ENCODE measurements at regions not wholly inside any gene's neighbourhood (a gene's known extent, or its start where the extent isn't known, plus 50 kb on each side); places are given as distances from the start of the nearest gene placed in this dataset.

- no peaks in the 10 kb centered on the region for H3K27me3 ChIP-seq (ENCODE audit: low read depth, low read length)
- H3K4me1 ChIP-seq (ENCODE audit: control insufficient read depth in 1 of 2, insufficient read depth in 2 of 2, low read length in 2 of 2), result peaks cover 0 to 3% of the 10 kb centered on the region in 2 donors
- H3K9me3 ChIP-seq (ENCODE audit: control insufficient read depth in 1 of 2, low read length in 2 of 2), result peaks cover 4 to 6% of the 10 kb centered on the region in 2 donors
- no peak overlapping the region for H3K27ac ChIP-seq (ENCODE audit: low read length)
- no peaks in the 10 kb centered on the region for H3K36me3 ChIP-seq (ENCODE audit: control insufficient read depth in 1 of 2, insufficient read depth in 2 of 2, low read length in 2 of 2)
- H3K4me3 ChIP-seq (ENCODE audit: low read depth in 1 of 2, low read length in 2 of 2), result no peak overlapping the region
Observed at GRCh38 chr15:70409388-70409787, 311.7 kb upstream of the TLE3 start.

GRCh38 chr15:70407955-70408354 lies 310.2 kb upstream of the TLE3 start:
- H3K9me3 ChIP-seq (ENCODE audit: control insufficient read depth in 1 of 2, low read length in 2 of 2), result peaks cover 4 to 6% of the 10 kb centered on the region in 2 donors

DNA sequence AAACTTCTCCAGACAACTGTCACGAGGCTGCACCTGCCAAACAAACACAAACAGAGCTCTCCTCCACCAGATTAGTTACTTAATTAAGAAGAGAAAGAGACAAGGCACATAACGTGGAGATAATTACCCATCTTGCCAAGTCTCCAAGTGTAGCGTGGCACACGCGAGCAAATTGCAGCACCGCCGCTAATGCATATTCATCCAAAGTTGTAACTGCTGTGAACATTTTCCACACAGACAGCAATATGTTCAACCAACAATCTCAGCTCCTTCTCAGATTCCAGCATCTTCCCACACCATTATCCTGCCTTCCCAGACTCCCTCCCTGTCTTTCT lies 309.6 kb upstream of the TLE3 start:
- Histone ChIP-seq H3K9me3 (ENCODE audit: control insufficient read depth in 1 of 2, low read length in 2 of 2) (peaks cover 4 to 6% of the 10 kb centered on the region in 2 donors), H3K27ac (ENCODE audit: low read length) (no peak overlapping the region), H3K36me3 (ENCODE audit: control insufficient read depth in 1 of 2, insufficient read depth in 2 of 2, low read length in 2 of 2) (no peaks in the 10 kb centered on the region), H3K4me3 (ENCODE audit: low read depth in 1 of 2, low read length in 2 of 2) (no peak overlapping the region), H3K4me1 (ENCODE audit: control insufficient read depth in 1 of 2, insufficient read depth in 2 of 2, low read length in 2 of 2) (peaks cover 0 to 3% of the 10 kb centered on the region in 2 donors), H3K27me3 (ENCODE audit: low read depth, low read length) (no peaks in the 10 kb centered on the region)

More at GRCh38 chr15:70407955-70408354, 310.2 kb upstream of the TLE3 start:
- H3K4me3 ChIP-seq (ENCODE audit: low read depth in 1 of 2, low read length in 2 of 2), result no peak overlapping the region
- no peaks in the 10 kb centered on the region for H3K36me3 ChIP-seq (ENCODE audit: control insufficient read depth in 1 of 2, insufficient read depth in 2 of 2, low read length in 2 of 2)
- H3K27me3 ChIP-seq (ENCODE audit: low read depth, low read length), result no peaks in the 10 kb centered on the region
- peaks cover 0 to 3% of the 10 kb centered on the region in 2 donors for H3K4me1 ChIP-seq (ENCODE audit: control insufficient read depth in 1 of 2, insufficient read depth in 2 of 2, low read length in 2 of 2)
- no peak overlapping the region for H3K27ac ChIP-seq (ENCODE audit: low read length)

DNA sequence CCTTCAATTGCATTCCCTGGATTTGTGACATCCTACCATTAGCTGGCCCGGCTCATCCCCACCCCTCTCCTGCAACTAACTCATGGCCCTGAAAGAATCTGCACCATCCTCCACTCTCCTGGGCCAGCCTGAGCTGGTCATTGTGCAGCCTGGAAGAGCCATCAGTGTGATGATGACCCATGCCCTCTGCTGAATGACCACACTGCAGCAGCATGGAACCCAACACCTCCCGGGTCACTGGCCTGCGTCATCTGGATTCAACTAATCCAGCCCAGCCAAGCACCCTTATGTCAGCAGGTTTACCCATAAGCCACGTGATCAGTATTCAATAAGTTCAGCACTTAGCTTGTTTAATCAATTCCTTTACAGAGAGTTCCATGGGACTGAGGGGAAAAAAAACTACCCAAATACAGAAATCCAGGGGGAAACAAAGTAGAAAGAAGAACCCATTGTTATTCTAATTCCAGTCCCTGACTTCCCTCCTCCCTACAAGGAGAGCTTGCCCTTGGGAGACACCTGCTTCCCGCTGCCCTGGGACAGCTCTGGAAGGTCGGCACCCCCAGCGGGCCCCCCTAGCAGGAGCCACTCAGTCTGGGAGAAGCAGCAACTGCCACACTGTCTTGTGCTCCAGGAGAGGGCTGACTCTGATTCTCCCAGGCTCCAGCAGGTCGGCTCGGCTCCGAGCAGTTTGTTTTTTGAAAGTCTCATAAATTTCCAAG lies 309.1 kb upstream of the TLE3 start:
- Histone ChIP-seq H3K27me3 (ENCODE audit: low read depth, low read length) (no peaks in the 10 kb centered on the region), H3K36me3 (ENCODE audit: control insufficient read depth in 1 of 2, insufficient read depth in 2 of 2, low read length in 2 of 2) (no peaks in the 10 kb centered on the region), H3K4me1 (ENCODE audit: control insufficient read depth in 1 of 2, insufficient read depth in 2 of 2, low read length in 2 of 2) (peaks cover 0 to 3% of the 10 kb centered on the region in 2 donors), H3K9me3 (ENCODE audit: control insufficient read depth in 1 of 2, low read length in 2 of 2) (peaks cover 4 to 6% of the 10 kb centered on the region in 2 donors), H3K27ac (ENCODE audit: low read length) (no peak overlapping the region), H3K4me3 (ENCODE audit: low read depth in 1 of 2, low read length in 2 of 2) (no peak overlapping the region)

DNA sequence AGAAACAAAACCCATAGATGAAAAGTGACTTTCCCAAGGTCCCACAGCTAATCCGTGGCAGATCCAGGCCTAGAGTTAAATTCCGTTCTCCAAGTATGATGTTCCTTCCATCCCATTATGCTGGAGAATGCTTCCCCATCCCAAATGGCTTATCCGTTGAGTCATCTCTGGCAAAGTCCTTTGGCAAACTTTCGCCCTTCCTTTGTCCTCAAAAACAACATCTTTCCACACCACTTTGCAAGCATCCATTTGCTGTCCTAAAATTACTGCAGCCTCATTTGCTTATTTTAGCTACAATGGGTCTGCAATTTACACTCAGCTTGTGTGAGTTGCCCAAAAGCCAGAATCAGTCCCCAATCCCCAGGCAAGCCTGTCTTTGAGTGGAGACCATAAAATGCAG lies 304.0 kb upstream of the TLE3 start:
- Histone ChIP-seq H3K4me1 (ENCODE audit: control insufficient read depth in 1 of 2, insufficient read depth in 2 of 2, low read length in 2 of 2) (no peaks in the 10 kb centered on the region), H3K9me3 (ENCODE audit: control insufficient read depth in 1 of 2, low read length in 2 of 2) (peaks cover 0 to 4% of the 10 kb centered on the region in 2 donors), H3K27me3 (ENCODE audit: low read depth, low read length) (no peaks in the 10 kb centered on the region), H3K36me3 (ENCODE audit: control insufficient read depth in 1 of 2, insufficient read depth in 2 of 2, low read length in 2 of 2) (no peaks in the 10 kb centered on the region), H3K27ac (ENCODE audit: low read length) (no peak overlapping the region), H3K4me3 (ENCODE audit: low read depth in 1 of 2, low read length in 2 of 2) (no peak overlapping the region)

GRCh38 chr15:70400766-70401541 lies 303.2 kb upstream of the TLE3 start:
- Histone ChIP-seq H3K9me3 (ENCODE audit: control insufficient read depth in 1 of 2, low read length in 2 of 2) (peaks cover 0 to 4% of the 10 kb centered on the region in 2 donors), H3K27ac (ENCODE audit: low read length) (no peak overlapping the region), H3K36me3 (ENCODE audit: control insufficient read depth in 1 of 2, insufficient read depth in 2 of 2, low read length in 2 of 2) (no peaks in the 10 kb centered on the region), H3K4me3 (ENCODE audit: low read depth in 1 of 2, low read length in 2 of 2) (no peak overlapping the region), H3K4me1 (ENCODE audit: control insufficient read depth in 1 of 2, insufficient read depth in 2 of 2, low read length in 2 of 2) (no peaks in the 10 kb centered on the region), H3K27me3 (ENCODE audit: low read depth, low read length) (no peaks in the 10 kb centered on the region)

GRCh38 chr15:70399204-70399603 lies 301.5 kb upstream of the TLE3 start:
- no peaks in the 10 kb centered on the region for H3K4me1 ChIP-seq (ENCODE audit: control insufficient read depth in 1 of 2, insufficient read depth in 2 of 2, low read length in 2 of 2)
- H3K9me3 ChIP-seq (ENCODE audit: control insufficient read depth in 1 of 2, low read length in 2 of 2), result no peaks in the 10 kb centered on the region
- no peak overlapping the region for H3K27ac ChIP-seq (ENCODE audit: low read length)
- no peaks in the 10 kb centered on the region for H3K27me3 ChIP-seq (ENCODE audit: low read depth, low read length)
- H3K36me3 ChIP-seq (ENCODE audit: control insufficient read depth in 1 of 2, insufficient read depth in 2 of 2, low read length in 2 of 2), result no peaks in the 10 kb centered on the region
- H3K4me3 ChIP-seq (ENCODE audit: low read depth in 1 of 2, low read length in 2 of 2), result no peak overlapping the region

- Histone ChIP-seq H3K9me3 (ENCODE audit: control insufficient read depth in 1 of 2, low read length in 2 of 2) (no peaks in the 10 kb centered on the region), H3K27me3 (ENCODE audit: low read depth, low read length) (no peaks in the 10 kb centered on the region), H3K27ac (ENCODE audit: low read length) (no peak overlapping the region), H3K4me3 (ENCODE audit: low read depth in 1 of 2, low read length in 2 of 2) (no peak overlapping the region), H3K4me1 (ENCODE audit: control insufficient read depth in 1 of 2, insufficient read depth in 2 of 2, low read length in 2 of 2) (no peaks in the 10 kb centered on the region), H3K36me3 (ENCODE audit: control insufficient read depth in 1 of 2, insufficient read depth in 2 of 2, low read length in 2 of 2) (no peaks in the 10 kb centered on the region)
Observed at GRCh38 chr15:70398694-70399093, 301.0 kb upstream of the TLE3 start.

- no peak overlapping the region for H3K27ac ChIP-seq (ENCODE audit: low read length)
- no peaks in the 10 kb centered on the region for H3K9me3 ChIP-seq (ENCODE audit: control insufficient read depth in 1 of 2, low read length in 2 of 2)
- H3K4me3 ChIP-seq (ENCODE audit: low read depth in 1 of 2, low read length in 2 of 2), result no peak overlapping the region
- H3K36me3 ChIP-seq (ENCODE audit: control insufficient read depth in 1 of 2, insufficient read depth in 2 of 2, low read length in 2 of 2), result no peaks in the 10 kb centered on the region
- H3K27me3 ChIP-seq (ENCODE audit: low read depth, low read length), result no peaks in the 10 kb centered on the region
- H3K4me1 ChIP-seq (ENCODE audit: control insufficient read depth in 1 of 2, insufficient read depth in 2 of 2, low read length in 2 of 2), result no peaks in the 10 kb centered on the region
Observed at GRCh38 chr15:70396807-70397206, 299.1 kb upstream of the TLE3 start.

DNA sequence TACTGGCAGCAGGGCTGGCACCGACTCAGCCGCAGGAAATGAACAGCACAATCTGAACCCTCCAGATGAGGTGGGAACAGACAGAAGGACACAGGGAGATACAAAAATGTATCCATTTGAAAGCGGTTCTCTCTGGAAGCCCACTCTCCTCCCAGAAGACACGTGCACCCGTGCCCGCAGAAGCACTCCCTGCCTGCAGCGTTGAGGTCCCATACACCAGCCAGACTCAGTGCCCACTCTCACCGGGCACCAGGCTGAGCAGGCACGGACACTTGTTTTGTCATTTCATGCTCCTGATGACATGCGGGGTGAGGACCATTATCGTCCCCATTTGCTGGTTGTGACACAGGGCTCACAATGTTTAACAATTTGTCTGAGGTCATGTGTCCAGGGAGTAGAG lies 297.4 kb upstream of the TLE3 start:
- Histone ChIP-seq H3K27ac (ENCODE audit: low read length) (no peak overlapping the region), H3K9me3 (ENCODE audit: control insufficient read depth in 1 of 2, low read length in 2 of 2) (no peaks in the 10 kb centered on the region), H3K27me3 (ENCODE audit: low read depth, low read length) (no peaks in the 10 kb centered on the region), H3K4me3 (ENCODE audit: low read depth in 1 of 2, low read length in 2 of 2) (no peak overlapping the region), H3K4me1 (ENCODE audit: control insufficient read depth in 1 of 2, insufficient read depth in 2 of 2, low read length in 2 of 2) (no peaks in the 10 kb centered on the region), H3K36me3 (ENCODE audit: control insufficient read depth in 1 of 2, insufficient read depth in 2 of 2, low read length in 2 of 2) (no peaks in the 10 kb centered on the region)

- no peaks in the 10 kb centered on the region for H3K4me1 ChIP-seq (ENCODE audit: control insufficient read depth in 1 of 2, insufficient read depth in 2 of 2, low read length in 2 of 2)
- no peaks in the 10 kb centered on the region for H3K27me3 ChIP-seq (ENCODE audit: low read depth, low read length)
- no peak overlapping the region for H3K27ac ChIP-seq (ENCODE audit: low read length)
- H3K36me3 ChIP-seq (ENCODE audit: control insufficient read depth in 1 of 2, insufficient read depth in 2 of 2, low read length in 2 of 2), result no peaks in the 10 kb centered on the region
- no peak overlapping the region for H3K4me3 ChIP-seq (ENCODE audit: low read depth in 1 of 2, low read length in 2 of 2)
- no peaks in the 10 kb centered on the region for H3K9me3 ChIP-seq (ENCODE audit: control insufficient read depth in 1 of 2, low read length in 2 of 2)
Observed at GRCh38 chr15:70390723-70391122, 293.0 kb upstream of the TLE3 start.

Data from muscle layer of duodenum (tissue), 2 donors.